ENCODE measurements at regions not wholly inside any gene's neighbourhood (a gene's known extent, or its start where the extent isn't known, plus 50 kb on each side); places are given as distances from the start of the nearest gene placed in this dataset.
"Not testable (repeated sequence)": the region's sequence is repeated elsewhere in the genome, so short reads cannot be mapped to it uniquely, and the experiment has no call there.

DNA sequence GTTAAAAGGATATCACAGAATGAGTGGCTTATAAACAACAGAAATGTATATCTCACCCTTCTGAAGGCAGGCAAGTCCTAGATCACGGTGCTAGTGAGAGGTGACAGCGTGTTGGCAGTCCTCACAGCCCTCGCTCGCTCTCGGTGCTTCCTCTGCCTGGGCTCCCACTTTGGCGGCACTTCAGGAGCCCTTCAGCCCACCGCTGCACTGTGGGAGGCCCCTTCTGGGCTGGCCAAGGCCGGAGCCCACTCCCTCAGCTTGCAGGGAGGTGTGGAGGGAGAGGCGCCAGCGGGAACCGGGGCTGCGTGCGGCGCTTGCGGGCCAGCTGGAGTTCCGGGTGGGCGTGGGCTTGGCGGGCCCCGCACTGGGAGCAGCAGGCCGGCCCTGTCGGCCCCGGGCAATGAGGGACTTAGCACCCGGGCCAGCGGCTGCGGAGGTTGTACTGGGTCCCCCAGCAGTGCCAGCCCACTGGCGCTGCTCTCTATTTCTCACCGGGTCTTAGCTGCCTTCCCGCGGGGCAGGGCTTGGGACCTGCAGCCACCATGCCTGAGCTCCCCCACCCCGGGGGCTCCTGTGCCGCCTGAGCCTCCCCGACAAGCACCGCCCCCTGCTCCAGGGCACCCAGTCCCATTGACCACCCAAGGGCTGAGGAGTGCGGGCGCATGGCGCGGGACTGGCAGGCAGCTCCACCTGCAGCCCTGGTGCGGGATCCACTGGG is 778.1 kb downstream of the DIPK2A start:
- TF ChIP-seq, protein P1, sequence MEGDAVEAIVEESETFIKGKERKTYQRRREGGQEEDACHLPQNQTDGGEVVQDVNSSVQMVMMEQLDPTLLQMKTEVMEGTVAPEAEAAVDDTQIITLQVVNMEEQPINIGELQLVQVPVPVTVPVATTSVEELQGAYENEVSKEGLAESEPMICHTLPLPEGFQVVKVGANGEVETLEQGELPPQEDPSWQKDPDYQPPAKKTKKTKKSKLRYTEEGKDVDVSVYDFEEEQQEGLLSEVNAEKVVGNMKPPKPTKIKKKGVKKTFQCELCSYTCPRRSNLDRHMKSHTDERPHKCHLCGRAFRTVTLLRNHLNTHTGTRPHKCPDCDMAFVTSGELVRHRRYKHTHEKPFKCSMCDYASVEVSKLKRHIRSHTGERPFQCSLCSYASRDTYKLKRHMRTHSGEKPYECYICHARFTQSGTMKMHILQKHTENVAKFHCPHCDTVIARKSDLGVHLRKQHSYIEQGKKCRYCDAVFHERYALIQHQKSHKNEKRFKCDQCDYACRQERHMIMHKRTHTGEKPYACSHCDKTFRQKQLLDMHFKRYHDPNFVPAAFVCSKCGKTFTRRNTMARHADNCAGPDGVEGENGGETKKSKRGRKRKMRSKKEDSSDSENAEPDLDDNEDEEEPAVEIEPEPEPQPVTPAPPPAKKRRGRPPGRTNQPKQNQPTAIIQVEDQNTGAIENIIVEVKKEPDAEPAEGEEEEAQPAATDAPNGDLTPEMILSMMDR (IDR thresholded peaks at IDR 0.05): not testable (repeated sequence)
- not testable (repeated sequence) for TF ChIP-seq POLR2A (IDR thresholded peaks at IDR 0.05)
